GM23338 (cell line): ENCODE measurements at regions not wholly inside any gene's neighbourhood (a gene's known extent, or its start where the extent isn't known, plus 50 kb on each side); places are given as distances from the start of the nearest gene placed in this dataset.

Source experiments
- ATAC-seq: fragments of 200-7000 bp; cut with Tn5 transposase; 3 replicates; pipeline ENCODE4 v1.9.1; 2020
- DNase-seq: peaks from one replicate; pipeline ENCODE4 v3.0.0-alpha.2; 2015; ENCODE audit warnings: low spot score
- H2AFZ ChIP-seq: fragments of 200-600 bp; sonication (generic); 2 replicates; pipeline ENCODE4 v1.8.0; 2016; ENCODE audit warnings: antibody characterized with exemption, mild to moderate bottlenecking, moderate library complexity
- H3F3A ChIP-seq: fragments of 200-600 bp; sonication (generic); replicated peaks from 2 replicates; pipeline ENCODE4 v1.8.0; 2017; ENCODE audit warnings: antibody characterized with exemption, mixed run types, low read depth
- H3K27ac ChIP-seq: fragments of 200-600 bp; sonication (generic); 2 replicates; pipeline ENCODE4 v1.6.1; 2016; ENCODE audit warnings: low read depth
- H3K27me3 ChIP-seq: fragments of 200-600 bp; sonication (generic); 2 replicates; pipeline ENCODE4 v1.8.0; 2016; ENCODE audit warnings: mild to moderate bottlenecking, mixed run types, moderate library complexity; ENCODE audit not compliant: insufficient read depth
- H3K36me3 ChIP-seq: fragments of 200-600 bp; sonication (generic); 2 replicates; pipeline ENCODE4 v1.8.0; 2016; ENCODE audit warnings: mild to moderate bottlenecking; ENCODE audit not compliant: insufficient read depth
- H3K4me1 ChIP-seq: fragments of 200-600 bp; sonication (generic); 2 replicates; pipeline ENCODE4 v1.8.0; 2016; ENCODE audit warnings: mild to moderate bottlenecking, moderate library complexity; ENCODE audit not compliant: insufficient read depth
- H3K4me2 ChIP-seq: fragments of 200-600 bp; sonication (generic); 2 replicates; pipeline ENCODE4 v1.7.1; 2017; ENCODE audit warnings: mixed run types
- H3K4me3 ChIP-seq: fragments of 200-600 bp; sonication (generic); 2 replicates; pipeline ENCODE4 v1.6.1; 2016; ENCODE audit warnings: mixed run types
- H3K79me2 ChIP-seq: fragments of 200-600 bp; sonication (generic); replicated peaks from 2 replicates; pipeline ENCODE4 v1.8.0; 2017; ENCODE audit warnings: mild to moderate bottlenecking; ENCODE audit not compliant: insufficient read depth
- H3K9me2 ChIP-seq: fragments of 200-600 bp; sonication (generic); 2 replicates; pipeline ENCODE4 v1.8.0; 2017; ENCODE audit not compliant: insufficient read depth
- H4K20me1 ChIP-seq: fragments of 200-600 bp; sonication (generic); replicated peaks from 2 replicates; pipeline ENCODE4 v1.8.0; 2017; ENCODE audit warnings: mild to moderate bottlenecking; ENCODE audit not compliant: insufficient read depth
- H3K27ac Mint-ChIP-seq: 2 replicates; pipeline ENCODE4 v1.8.0; 2020; ENCODE audit warnings: inconsistent platforms, mild to moderate bottlenecking, moderate library complexity, mixed read lengths
- H3K27me3 Mint-ChIP-seq: 3 replicates; pipeline ENCODE4 v1.8.0; 2022; ENCODE audit warnings: low read depth, mild to moderate bottlenecking, moderate library complexity, mixed read lengths, inconsistent platforms; ENCODE audit not compliant: insufficient read depth, poor library complexity
- H3K36me3 Mint-ChIP-seq: 3 replicates; pipeline ENCODE4 v1.8.0; 2021; ENCODE audit warnings: low read depth, mild to moderate bottlenecking, inconsistent platforms, moderate library complexity, mixed read lengths
- H3K4me1 Mint-ChIP-seq: 3 replicates; pipeline ENCODE4 v1.8.0; 2020; ENCODE audit warnings: mild to moderate bottlenecking, inconsistent platforms, mixed read lengths
- H3K4me3 Mint-ChIP-seq: 3 replicates; pipeline ENCODE4 v1.8.0; 2021; ENCODE audit warnings: moderate library complexity, mild to moderate bottlenecking, inconsistent platforms, mixed read lengths
- H3K9me3 Mint-ChIP-seq: 3 replicates; pipeline ENCODE4 v1.8.0; 2020; ENCODE audit warnings: moderate library complexity, mild to moderate bottlenecking, inconsistent platforms, mixed read lengths
- CREB1 ChIP-seq: fragments of 250-450 bp; sonication (Bioruptor Pico); IDR thresholded peaks from 2 replicates; pipeline ENCODE4 v1.5.0; 2020; ENCODE audit warnings: low read depth, mild to moderate bottlenecking, moderate library complexity
- CTCF ChIP-seq, 2 experiments: fragments of 200-600 bp in 1 of 2; sonication (generic) in 1 of 2; conservative IDR thresholded peaks; 2 replicates each; pipeline versions ENCODE4 v1.5.1 to v1.6.1; 2016 to 2017; ENCODE audit warnings: antibody characterized with exemption in 2 of 2, low read depth in 2 of 2, mild to moderate bottlenecking in 2 of 2, moderate library complexity in 1 of 2
- EZH2 ChIP-seq: fragments of 200-600 bp; sonication (generic); IDR thresholded peaks from one replicate; pipeline ENCODE4 v1.8.0; 2017; ENCODE audit warnings: antibody characterized with exemption, mild to moderate bottlenecking, low read depth; ENCODE audit not compliant: unreplicated experiment
- EZH2phosphoT487 ChIP-seq: fragments of 200-600 bp; sonication (generic); IDR thresholded peaks from one replicate; pipeline ENCODE4 v1.8.1; 2018; ENCODE audit warnings: antibody characterized with exemption; ENCODE audit not compliant: unreplicated experiment
- JUNB ChIP-seq: IDR thresholded peaks from one replicate; pipeline ENCODE4 v1.6.1; 2016; ENCODE audit warnings: antibody characterized with exemption; ENCODE audit not compliant: unreplicated experiment
- NANOG ChIP-seq: IDR thresholded peaks from 2 replicates; pipeline ENCODE4 v1.6.1; 2016; ENCODE audit warnings: antibody characterized with exemption, borderline replicate concordance
- REST ChIP-seq: IDR thresholded peaks from one replicate; pipeline ENCODE4 v1.6.1; 2018; ENCODE audit warnings: antibody characterized with exemption; ENCODE audit not compliant: unreplicated experiment
- STAT1 ChIP-seq: IDR thresholded peaks from one replicate; pipeline ENCODE4 v1.6.1; 2016; ENCODE audit warnings: antibody characterized with exemption; ENCODE audit not compliant: unreplicated experiment
- ZNF114 ChIP-seq: fragments of 250-450 bp; sonication (Bioruptor Pico); IDR thresholded peaks from 2 replicates; pipeline ENCODE4 v1.5.0; 2020; ENCODE audit warnings: mild to moderate bottlenecking, moderate library complexity
- ZNF331 ChIP-seq: fragments of 250-450 bp; sonication (Bioruptor Pico); IDR thresholded peaks from 2 replicates; pipeline ENCODE4 v1.5.0; 2020; ENCODE audit warnings: low read depth, mild to moderate bottlenecking, moderate library complexity

GRCh38 chr2:136376798-136377211 lies 258.9 kb upstream of the CXCR4 start:
- Mint-ChIP-seq H3K27ac (peak overlapping the region; percentile 56; the same call in 1 of the 2 replicates), H3K4me3 (no peak overlapping the region), H3K27me3 (peaks cover 2% of the 10 kb centered on the region), H3K9me3 (no peaks in the 10 kb centered on the region; the same call in 2 of the 3 replicates), H3K36me3 (no peaks in the 10 kb centered on the region), H3K4me1 (peaks cover 3% of the 10 kb centered on the region; the same call in 2 of the 3 replicates)
- no peaks in the 10 kb centered on the region for H3K36me3 ChIP-seq
- H3K9me2 ChIP-seq: no peaks in the 10 kb centered on the region
- H3K79me2 ChIP-seq: no peaks in the 10 kb centered on the region
- no peak for ATAC-seq
- no peaks in the 10 kb centered on the region for H4K20me1 ChIP-seq
- H3K27ac ChIP-seq: no peak overlapping the region
- no peaks in the 10 kb centered on the region for H3F3A ChIP-seq
- H2AFZ ChIP-seq: peak overlapping the region; percentile 81
- no peaks in the 10 kb centered on the region for H3K4me1 ChIP-seq
- no peak overlapping the region for H3K4me3 ChIP-seq
- DNase-seq: no peak
- no peaks in the 10 kb centered on the region for H3K27me3 ChIP-seq
- TF ChIP-seq REST (no peak), JUNB (no peak), EZH2 (no peak), ZNF114 (CRISPR knock-in tag) (no peak), EZH2phosphoT487 (no peak), CTCF (conservative IDR thresholded peaks at IDR 0.05; ENCODE audit: low read depth in 2 of 2) (no peak), NANOG (no peak)
- H3K4me2 ChIP-seq: no peak overlapping the region

- peak overlapping the region; percentile 28; the same call in 1 of the 2 replicates for H2AFZ ChIP-seq
- H3K27me3 ChIP-seq: no peaks in the 10 kb centered on the region
- no peak overlapping the region for H3K4me3 ChIP-seq
- H3K36me3 ChIP-seq: no peaks in the 10 kb centered on the region
- H3K4me1 Mint-ChIP-seq: peaks cover 3% of the 10 kb centered on the region; the same call in 2 of the 3 replicates
- ATAC-seq: no peak
- H3K79me2 ChIP-seq: no peaks in the 10 kb centered on the region
- H3K27ac ChIP-seq: no peak overlapping the region
- H3K4me1 ChIP-seq: no peaks in the 10 kb centered on the region
- no peak overlapping the region for H3K4me3 Mint-ChIP-seq
- H3K27ac Mint-ChIP-seq: no peak overlapping the region
- H4K20me1 ChIP-seq: no peaks in the 10 kb centered on the region
- no peaks in the 10 kb centered on the region for H3F3A ChIP-seq
- H3K36me3 Mint-ChIP-seq: no peaks in the 10 kb centered on the region
- TF ChIP-seq STAT1 (no peak), JUNB (no peak), ZNF331 (CRISPR knock-in tag) (no peak), CTCF (conservative IDR thresholded peaks at IDR 0.05; ENCODE audit: low read depth in 2 of 2) (no peak), CREB1 (CRISPR knock-in tag) (no peak)
- H3K4me2 ChIP-seq: no peak overlapping the region
- no peak for DNase-seq
- no peaks in the 10 kb centered on the region for H3K9me2 ChIP-seq
- H3K27me3 Mint-ChIP-seq: peaks cover 2% of the 10 kb centered on the region
- H3K9me3 Mint-ChIP-seq: no peaks in the 10 kb centered on the region
These were observed 258.3 kb upstream of the CXCR4 start for GRCh38 chr2:136376211-136376610.
